ENCODE measurements at regions not wholly inside any gene's neighbourhood (a gene's known extent, or its start where the extent isn't known, plus 50 kb on each side); places are given as distances from the start of the nearest gene placed in this dataset.

GRCh38 chr20:63117151-63117550 lies 98.8 kb downstream of the YTHDF1 start:
- no peak for DNase-seq (ENCODE audit: low read depth in 4 of 4, low spot score in 3 of 4)

- DNase-seq (ENCODE audit: low read depth in 4 of 4, low spot score in 3 of 4): peak in 1 of 4 donors; percentile 18
These were observed 99.4 kb downstream of the YTHDF1 start for GRCh38 chr20:63116412-63117106.

DNA sequence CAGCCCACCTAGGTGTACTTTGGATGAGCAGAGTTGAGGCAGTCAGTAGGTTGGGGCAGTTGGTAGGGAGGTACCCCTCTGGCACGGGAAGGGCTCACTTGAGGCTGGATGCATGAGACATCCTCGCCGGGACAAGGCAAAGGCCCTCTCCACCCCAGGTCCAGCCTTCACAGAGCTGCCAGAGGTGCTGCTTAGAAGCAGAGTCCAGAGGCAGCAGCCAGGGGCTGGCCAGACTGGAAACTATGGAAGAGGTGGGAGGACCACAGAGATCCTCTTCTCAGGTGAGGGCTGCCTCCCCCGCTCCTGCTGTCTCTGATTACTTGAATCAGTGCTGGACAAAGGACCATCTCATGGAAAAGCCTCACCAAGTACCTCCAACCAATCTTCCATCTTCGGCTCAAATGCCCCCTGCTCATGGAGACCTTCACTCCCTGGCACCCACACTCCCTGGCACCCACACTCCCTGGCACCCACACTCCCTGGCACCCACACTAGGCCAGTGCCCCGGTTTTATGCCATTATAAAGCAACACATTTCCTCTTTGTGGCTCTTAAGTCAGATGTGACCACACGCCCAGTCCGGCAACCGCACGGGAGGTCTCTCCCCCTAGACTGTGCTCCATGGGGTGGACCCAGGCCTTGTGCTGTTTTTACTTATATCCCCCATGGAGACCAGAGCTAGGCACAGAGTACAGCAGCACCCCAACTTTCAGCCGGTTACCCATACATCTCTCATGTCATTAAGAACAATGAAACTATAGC lies 100.1 kb downstream of the YTHDF1 start:
- no peak for DNase-seq (ENCODE audit: low read depth in 4 of 4, low spot score in 3 of 4)

- no peak for DNase-seq (ENCODE audit: low read depth in 4 of 4, low spot score in 3 of 4)
These were observed 101.1 kb downstream of the YTHDF1 start for GRCh38 chr20:63114693-63115311.

- no peak for DNase-seq (ENCODE audit: low read depth in 4 of 4, low spot score in 3 of 4)
These were observed 101.8 kb downstream of the YTHDF1 start for GRCh38 chr20:63114006-63114692.

- no peak for DNase-seq (ENCODE audit: low read depth in 4 of 4, low spot score in 3 of 4)
These were observed 103.3 kb downstream of the YTHDF1 start for GRCh38 chr20:63112491-63113219.

DNA sequence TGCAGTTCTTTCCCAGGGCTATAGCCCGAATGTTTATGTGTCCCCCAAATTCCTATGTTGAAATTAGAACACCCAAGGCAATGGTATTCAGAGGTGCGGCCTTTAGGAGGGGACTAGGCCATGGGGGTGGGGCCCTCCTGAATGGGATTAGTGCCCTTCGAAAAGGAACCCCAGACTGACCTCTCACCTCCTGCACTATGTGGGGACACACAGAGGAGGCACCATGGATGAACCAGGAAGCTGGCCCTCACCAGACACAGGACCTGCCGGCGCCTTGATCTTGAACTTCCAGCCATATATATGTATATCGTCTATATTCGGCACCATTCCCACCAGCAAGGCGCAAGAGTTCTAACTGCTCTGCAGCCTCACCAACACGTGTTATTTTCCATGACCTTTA lies 101.5 kb upstream of the BHLHE23 start:
- DNase-seq (ENCODE audit: low read depth in 4 of 4, low spot score in 3 of 4): no peak

DNA sequence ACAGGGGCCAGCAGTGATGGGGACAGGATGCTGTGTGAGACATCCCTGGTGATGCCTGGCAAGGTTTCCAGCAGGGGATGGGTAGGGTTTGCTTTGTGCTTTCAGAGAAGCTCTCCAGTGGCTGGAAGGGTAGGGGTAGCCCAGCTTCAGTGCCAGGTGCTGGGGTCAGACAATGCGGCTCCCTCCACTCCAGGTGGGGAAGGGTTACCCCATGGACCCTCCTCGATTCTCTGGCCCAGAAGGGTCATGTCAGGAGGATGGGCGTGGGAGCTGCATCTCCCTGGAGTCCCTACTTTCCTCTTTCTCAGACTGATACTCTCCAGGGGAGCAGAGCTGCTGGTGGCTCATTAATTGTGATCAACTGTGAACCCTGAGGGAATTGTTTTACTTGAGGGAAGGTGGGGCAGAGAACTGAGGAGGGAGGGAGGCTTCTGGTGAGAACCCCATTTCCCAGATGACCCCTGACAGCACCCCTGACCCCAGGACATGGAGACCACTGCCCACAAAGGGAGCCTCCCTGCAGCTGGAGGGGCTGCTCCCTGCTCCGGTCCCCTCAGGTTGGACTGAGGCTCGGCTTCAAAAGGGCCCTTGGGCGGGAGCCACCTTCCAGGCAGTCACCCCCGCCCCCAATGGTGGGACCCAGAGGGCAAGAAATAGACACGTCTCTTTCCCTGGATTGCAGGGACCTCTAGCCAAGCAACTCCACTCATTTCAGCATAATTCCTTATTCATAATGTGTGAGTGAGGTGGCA lies 100.9 kb upstream of the BHLHE23 start:
- DNase-seq (ENCODE audit: low read depth in 4 of 4, low spot score in 3 of 4): no peak

GRCh38 chr20:63106765-63107448 lies 100.1 kb upstream of the BHLHE23 start:
- DNase-seq (ENCODE audit: low read depth in 4 of 4, low spot score in 3 of 4): no peak

- no peak for DNase-seq (ENCODE audit: low read depth in 4 of 4, low spot score in 3 of 4)
These were observed 99.5 kb upstream of the BHLHE23 start for GRCh38 chr20:63106108-63106764.

DNA sequence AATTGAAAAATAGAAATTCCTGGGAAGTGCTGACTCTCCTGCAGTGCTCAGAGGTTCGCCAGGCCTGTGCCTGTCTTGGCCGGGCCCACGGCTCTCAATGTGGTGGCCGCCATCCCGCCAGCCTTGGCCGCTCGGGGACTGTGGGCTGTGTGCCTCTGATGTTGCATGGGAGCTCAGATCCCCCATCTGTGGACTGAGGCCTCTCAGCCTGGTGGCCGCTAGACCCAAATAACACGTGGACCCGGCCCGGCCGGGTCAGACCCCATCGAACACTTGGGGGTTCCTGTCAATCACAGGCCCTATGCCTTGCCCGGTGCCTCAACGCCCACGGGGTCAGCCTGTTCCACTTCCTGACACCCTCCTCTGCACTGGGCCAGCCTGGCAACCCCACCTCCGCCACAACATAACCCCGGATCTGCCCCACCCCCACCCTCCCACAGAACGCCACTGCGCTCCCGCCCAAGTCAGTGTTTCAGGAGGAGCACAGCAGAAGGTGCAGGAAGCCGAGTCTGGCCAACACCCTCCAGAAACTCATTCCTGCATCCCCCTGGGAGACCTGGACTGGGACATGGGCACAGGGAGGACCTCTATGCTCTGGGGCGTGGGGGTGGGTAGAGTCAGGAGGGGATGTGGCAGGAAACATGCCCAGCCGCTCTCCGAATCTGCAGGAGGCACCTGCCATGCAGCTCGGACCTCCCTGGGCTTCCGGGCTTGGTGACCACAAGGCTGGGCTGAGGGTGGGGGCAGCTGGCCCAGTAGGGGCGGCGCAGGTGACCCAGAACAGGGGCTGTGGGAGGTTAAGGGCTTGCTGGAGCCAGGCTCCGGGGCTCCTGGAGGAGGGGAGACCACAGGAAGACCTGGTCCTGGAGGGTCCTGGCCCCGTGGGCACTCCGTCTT lies 98.7 kb upstream of the BHLHE23 start:
- no peak for DNase-seq (ENCODE audit: low read depth in 4 of 4, low spot score in 3 of 4)

DNA sequence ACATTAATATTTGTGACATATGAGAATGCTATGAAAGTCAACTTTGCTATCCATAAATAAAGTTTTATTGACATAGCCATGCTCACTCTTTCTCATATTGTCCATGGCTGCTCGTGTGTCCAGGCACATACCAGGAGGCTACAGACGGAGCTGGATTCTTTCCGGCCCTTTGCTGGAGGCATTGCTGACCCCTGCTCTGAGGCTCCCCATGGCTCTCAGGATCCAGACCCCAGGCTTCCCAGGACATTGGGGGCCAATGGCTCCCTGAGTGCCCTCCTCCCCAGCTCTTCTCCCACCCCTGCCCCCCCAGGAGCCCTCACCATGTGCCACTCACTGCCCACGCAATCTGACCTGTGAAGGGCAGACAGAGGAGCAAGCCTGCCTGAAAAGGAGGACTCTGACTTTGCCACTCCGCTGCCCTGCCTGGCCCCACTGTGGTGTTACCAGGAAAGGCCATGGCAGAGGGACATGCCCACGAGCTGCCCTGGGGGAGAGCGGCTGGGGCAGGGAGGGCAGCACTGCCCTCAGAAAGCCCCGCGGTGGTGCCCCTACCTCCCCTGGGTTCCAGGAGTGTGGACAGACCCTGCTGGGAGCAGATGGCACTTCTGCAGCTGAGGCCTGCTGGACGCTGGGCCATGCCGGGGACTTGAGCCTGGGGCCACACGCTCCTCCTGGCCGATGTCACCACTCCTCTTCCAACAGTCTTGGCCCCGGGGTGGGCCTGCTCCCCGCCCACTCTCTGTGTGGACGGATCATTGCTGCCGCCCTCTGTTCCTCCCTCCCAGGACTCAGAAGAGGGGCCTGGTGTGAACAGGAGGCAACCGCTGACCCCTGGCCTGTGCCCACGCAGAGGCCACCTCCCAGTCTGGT lies 97.8 kb upstream of the BHLHE23 start:
- no peak for DNase-seq (ENCODE audit: low read depth in 4 of 4, low spot score in 3 of 4)

DNA sequence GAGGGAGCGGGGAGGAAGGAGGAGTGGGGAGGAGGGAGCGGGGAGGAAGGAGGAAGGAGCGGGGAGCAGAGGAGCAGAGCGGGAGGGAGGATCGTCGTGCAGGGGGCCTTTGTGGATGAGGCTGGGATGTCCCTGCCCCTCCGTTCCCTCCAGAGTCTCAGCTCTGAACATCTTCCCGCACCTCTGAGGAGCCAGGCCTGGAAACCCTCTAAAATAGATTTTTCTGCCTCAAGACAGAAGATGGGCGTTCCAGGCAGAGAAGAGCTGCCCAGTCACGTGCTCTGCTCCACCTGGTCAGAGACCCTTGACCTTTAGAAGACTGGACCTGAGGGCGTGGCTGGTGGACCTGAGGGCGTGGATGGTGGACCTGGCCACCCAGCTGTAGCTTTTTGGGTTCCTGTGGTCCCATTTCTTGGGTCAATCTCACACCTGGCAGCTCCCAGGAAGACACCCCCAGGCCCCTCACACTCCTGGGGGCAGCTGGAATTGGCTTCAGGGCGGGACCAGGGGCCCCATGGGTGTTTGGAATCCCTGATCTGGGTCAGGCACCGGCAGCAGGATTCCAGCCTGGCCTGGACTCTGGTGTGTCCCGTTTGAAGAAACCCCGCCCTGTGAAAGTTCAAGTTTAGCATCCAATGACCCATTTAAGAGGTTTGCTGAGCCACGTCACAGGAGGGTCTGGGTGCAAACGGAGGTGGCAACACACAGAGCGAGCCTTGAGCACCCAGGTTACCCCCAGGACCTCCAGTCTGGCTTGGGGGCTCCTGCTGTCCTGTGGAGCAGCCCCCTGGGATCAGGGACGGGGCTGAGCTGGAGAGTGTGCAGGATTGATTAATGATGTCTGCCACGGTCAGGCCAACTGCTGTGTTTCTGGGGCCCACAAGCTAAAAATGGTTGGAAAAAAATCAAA lies 96.9 kb upstream of the BHLHE23 start:
- DNase-seq (ENCODE audit: low read depth in 4 of 4, low spot score in 3 of 4): no peak

- DNase-seq (ENCODE audit: low read depth in 4 of 4, low spot score in 3 of 4): no peak
These were observed 96.1 kb upstream of the BHLHE23 start for GRCh38 chr20:63102721-63103375.
